HS-5 (cell line): ENCODE measurements at regions not wholly inside any gene's neighbourhood (a gene's known extent, or its start where the extent isn't known, plus 50 kb on each side); places are given as distances from the start of the nearest gene placed in this dataset.

ENCODE experiments used
- DNase-seq: peaks from one replicate; pipeline ENCODE4 v3.0.0-alpha.2; 2012; ENCODE audit warnings: low read depth

DNA sequence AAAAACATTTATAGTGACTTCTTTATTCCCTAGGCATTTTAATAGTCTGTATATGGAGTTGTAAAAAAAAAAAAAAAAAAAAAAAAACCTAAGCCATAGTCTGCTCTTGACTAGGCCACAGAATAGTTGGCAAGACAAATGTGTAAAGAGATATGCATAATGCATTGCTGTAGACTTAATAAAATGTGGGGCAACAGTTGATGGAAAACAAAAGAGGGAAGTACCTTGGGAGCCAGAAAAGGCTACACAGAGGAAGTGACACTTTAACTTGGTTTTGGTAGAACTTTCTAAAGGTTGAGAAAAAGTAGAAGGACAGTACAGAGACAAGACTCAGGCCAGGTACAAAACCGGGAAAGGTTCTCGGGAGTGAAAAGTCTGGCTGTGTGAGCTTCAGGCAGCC, 802.9 kb upstream of the ADAMTS5 start:
- DNase-seq, result no peak

DNA sequence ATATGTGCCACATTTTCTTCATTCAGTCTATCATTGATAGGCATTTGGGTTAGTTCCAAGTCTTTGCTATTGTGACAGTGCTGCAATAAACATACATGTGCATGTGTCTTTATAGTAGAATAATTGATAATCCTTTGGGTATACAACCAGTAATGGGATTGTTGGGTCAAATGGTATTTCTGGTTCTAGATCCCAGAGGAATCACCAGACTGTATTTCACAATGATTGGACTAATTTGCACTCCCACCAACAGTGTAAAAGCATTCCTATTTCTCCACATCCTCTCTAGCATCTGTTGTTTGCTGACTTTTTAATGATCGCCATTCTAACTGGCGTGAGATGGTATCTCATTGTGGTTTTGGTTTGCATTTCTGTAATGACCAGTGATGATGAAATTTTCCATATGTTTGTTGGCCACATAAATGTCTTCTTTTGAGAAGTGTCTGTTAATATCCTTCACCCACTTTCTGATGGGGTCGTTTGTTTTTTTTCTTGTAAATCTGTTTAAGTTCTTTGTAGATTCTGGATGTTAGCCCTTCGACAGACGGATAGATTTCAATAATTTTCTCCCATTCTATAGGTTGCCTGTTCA, 801.3 kb upstream of the ADAMTS5 start:
- DNase-seq, result peak; percentile 22

GRCh38 chr21:27764056-27764455, 797.2 kb upstream of the ADAMTS5 start:
- no peak for DNase-seq

GRCh38 chr21:27761623-27762022, 794.7 kb upstream of the ADAMTS5 start:
- DNase-seq, result no peak

- no peak for DNase-seq
Observed at GRCh38 chr21:27759820-27760219, 792.9 kb upstream of the ADAMTS5 start.

- no peak for DNase-seq
Observed at GRCh38 chr21:27759091-27759659, 792.3 kb upstream of the ADAMTS5 start.

DNA sequence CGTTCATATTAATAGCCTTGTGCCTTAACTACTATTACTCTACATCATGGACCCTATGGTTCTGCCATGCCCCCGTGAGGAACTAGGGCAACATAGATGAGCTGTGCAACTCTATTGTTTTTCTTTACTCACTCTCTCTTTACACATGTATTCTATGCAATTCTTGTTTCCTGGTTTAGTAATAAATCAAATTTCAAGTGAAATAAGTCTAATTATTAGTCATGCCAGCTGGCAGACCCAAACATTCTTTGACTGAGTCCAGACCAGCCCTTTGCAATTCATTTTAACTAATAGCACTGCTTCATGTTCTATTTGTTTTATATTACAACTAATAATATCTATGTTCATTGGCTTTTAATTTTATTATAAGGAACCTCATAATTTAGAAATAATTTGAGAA, 789.3 kb upstream of the ADAMTS5 start:
- no peak for DNase-seq

- DNase-seq, result no peak
Observed at GRCh38 chr21:27743971-27744564, 777.2 kb upstream of the ADAMTS5 start.

DNA sequence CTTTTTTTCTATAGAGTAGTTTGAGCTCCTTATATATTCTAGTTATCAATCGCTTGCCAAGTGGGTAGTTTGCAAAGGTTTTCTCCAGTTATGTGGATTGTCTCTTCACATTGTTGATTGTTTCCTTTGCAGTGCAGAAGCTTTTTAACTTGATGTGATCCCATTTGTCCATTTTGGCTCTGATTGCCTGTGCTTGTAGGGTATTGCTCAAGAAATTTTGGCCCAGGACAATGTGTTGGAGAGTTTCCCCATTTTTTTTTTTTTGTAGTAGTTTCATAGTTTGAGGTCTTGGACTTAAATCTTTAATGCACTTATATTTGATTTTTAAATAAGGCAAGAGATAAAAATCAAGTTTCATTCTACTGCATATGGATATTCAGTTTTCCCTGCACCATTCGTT, 774.8 kb upstream of the ADAMTS5 start:
- DNase-seq, result no peak

- no peak for DNase-seq
Observed at GRCh38 chr21:27740084-27740483, 773.2 kb upstream of the ADAMTS5 start.

DNA sequence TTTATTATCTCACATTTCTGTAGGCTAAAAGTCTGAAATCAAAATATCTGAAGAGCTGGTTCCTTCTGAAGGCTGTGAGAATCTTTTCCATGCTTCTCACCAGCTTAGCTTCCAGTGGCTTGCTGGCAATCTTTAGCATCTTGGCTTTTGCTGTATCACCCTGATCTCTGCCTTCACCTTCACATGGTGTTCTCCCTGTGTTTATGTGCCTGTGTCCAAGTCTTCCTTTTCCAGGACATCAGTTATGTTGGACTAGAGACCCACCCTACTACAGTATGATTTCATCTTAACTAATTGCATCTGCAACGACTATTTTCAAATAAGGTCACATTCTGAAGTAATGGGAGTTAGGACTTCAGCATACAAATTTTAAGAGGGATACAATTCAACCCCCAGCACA, 772.3 kb upstream of the ADAMTS5 start:
- DNase-seq, result no peak

DNA sequence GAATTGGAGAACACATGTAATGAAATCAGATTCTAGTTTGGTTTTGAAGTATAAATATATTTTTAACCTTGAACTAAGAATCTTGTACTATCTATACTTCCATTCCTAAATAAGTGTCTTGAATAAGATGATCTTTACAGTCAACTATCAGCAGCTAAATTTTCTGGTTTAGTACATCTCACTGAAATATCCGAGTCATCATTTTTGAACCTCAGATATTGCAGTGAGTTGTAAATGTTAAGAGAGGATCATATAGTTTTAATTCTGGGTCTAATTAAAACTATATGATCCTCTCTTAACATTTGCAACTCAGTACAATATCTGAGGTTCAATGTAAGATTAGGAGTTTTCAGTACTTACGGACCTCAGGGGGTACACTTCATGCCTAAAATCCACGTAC, 768.8 kb upstream of the ADAMTS5 start:
- DNase-seq, result no peak

DNA sequence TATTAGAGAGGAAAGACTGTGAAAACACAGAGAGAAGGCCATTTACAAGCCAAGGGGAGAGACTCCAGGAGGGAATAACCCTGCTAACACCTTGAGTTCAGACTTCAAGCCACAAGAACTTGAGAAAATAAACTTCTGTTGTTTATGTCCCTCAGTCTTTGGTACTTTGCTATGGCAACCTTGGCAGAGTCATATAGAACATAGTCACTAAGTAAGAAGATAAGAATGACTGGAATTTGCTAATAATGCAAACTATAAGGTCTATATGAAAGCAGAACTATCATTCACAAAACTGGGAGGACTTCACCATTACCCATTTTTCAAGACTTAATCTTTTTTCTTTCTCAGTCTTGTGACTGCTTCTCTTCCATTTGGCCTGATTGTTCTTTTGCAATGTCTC, 767.3 kb upstream of the ADAMTS5 start:
- DNase-seq, result peak; percentile 33

GRCh38 chr21:27725916-27726315, 759.0 kb upstream of the ADAMTS5 start:
- DNase-seq, result no peak

GRCh38 chr21:27722095-27722494, 755.2 kb upstream of the ADAMTS5 start:
- no peak for DNase-seq

GRCh38 chr21:27721675-27722074, 754.8 kb upstream of the ADAMTS5 start:
- no peak for DNase-seq

GRCh38 chr21:27719226-27719625, 752.3 kb upstream of the ADAMTS5 start:
- DNase-seq, result no peak

DNA sequence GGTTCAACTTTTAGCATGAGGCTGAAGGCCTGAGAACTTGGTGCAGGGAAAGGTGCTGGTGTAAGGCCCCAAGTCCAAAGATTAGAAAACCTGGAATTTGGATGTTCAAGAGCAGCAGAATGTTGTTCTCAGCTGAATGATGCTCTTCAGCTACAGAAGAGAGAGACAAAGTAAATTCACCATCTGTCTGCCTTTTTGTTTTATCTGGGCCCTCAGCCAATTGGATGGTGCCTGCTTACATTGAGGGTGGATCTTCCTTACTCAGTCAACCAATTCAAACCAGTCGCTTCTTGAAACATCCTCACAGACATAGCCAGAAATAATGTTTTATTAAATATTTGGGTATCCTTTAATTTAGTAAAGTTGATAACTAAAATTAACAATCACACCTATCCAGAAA, 748.2 kb upstream of the ADAMTS5 start:
- DNase-seq, result no peak

DNA sequence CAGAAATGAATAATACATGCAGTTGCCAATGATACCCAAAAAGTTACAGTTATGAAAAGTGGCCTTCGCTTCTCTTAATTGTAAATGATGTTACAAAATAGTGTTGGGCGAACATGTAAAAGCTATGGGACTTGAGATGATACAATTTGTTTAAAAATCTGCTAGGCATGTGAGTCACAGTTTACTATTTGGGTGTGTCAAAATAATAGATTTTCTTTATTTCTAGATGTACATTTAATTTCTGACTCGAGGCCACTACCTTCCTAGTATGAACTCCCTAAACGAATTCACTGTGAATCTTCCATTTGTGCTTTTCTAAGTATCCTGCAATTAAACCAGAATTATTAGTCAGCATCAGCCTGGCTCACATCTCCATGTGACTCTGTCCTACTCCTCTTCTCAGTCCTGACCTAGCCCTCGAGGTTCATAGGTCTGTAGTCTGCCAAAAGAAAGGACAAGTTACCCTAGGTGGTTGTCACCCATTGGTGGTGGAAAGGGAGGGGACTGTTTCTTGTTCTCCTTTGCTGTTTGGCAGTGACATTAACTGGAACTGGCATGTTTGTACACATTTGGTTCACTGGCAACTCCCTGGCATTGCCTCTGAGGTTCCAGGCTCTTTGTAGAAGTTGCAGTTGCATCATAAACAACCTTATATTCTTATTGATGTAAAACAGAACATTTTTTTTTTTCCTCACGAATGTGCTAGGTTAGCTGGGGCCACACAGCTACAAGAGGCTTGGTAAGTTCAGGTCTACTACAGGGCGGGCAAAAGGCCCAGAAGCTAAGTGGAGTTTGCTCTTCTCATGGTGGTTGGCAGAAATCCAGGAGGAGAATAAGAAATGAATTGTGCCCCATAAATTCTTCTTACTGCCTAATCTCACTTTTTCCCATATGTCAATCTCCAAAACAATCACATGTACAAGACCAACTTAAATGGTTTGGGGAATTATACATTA, 746.5 kb upstream of the ADAMTS5 start:
- DNase-seq, result no peak

- no peak for DNase-seq
Observed at GRCh38 chr21:27704567-27705166, 737.8 kb upstream of the ADAMTS5 start.

GRCh38 chr21:27703791-27704190, 736.9 kb upstream of the ADAMTS5 start:
- DNase-seq, result no peak

GRCh38 chr21:27700974-27701614, 734.2 kb upstream of the ADAMTS5 start:
- DNase-seq, result peak; percentile 74
